Gastroesophageal sphincter (tissue), 3 donors: ENCODE measurements at regions not wholly inside any gene's neighbourhood (a gene's known extent, or its start where the extent isn't known, plus 50 kb on each side); places are given as distances from the start of the nearest gene placed in this dataset.

Experiments used
- CTCF ChIP-seq, 4 experiments: fragments of 200-600 bp in 2 of 4; fragments of 450-650 bp in 2 of 4; sonication (generic) in 1 of 4; IDR thresholded peaks; one replicate each; pipeline ENCODE4 v1.5.1; 2017 to 2019; ENCODE audit warnings: antibody characterized with exemption in 4 of 4, mild to moderate bottlenecking in 2 of 4, moderate library complexity in 2 of 4
- EP300 ChIP-seq: sonication (generic); formaldehyde crosslinking; IDR thresholded peaks from one replicate; pipeline ENCODE4 v1.6.1; 2017; ENCODE audit warnings: antibody characterized with exemption, mild to moderate bottlenecking
- POLR2A ChIP-seq, 2 donors: fragments of 450-650 bp; IDR thresholded peaks; one replicate each; pipeline ENCODE4 v1.6.1; 2017; ENCODE audit warnings: antibody characterized with exemption in 2 of 2, mild to moderate bottlenecking in 2 of 2, moderate library complexity in 1 of 2
- POLR2AphosphoS5 ChIP-seq: sonication (generic); formaldehyde crosslinking; IDR thresholded peaks from one replicate; pipeline ENCODE4 v1.6.1; 2017; ENCODE audit warnings: antibody characterized with exemption

GRCh38 chr7:110483553-110483952 lies 607.4 kb upstream of the LRRN3 start:
- TF ChIP-seq CTCF (IDR thresholded peaks at IDR 0.05) (no peak), POLR2A (IDR thresholded peaks at IDR 0.05) (no peak), POLR2AphosphoS5 (no peak), EP300 (no peak)
